Inflammatory macrophage treated with lipopolysaccharide for 1 hour (primary cell): ENCODE measurements at regions not wholly inside any gene's neighbourhood (a gene's known extent, or its start where the extent isn't known, plus 50 kb on each side); places are given as distances from the start of the nearest gene placed in this dataset.

Experiments used
- DNase-seq, 2 donors: peaks; one replicate each; pipeline ENCODE4 v3.0.0-alpha.2; 2020 to 2022

DNA sequence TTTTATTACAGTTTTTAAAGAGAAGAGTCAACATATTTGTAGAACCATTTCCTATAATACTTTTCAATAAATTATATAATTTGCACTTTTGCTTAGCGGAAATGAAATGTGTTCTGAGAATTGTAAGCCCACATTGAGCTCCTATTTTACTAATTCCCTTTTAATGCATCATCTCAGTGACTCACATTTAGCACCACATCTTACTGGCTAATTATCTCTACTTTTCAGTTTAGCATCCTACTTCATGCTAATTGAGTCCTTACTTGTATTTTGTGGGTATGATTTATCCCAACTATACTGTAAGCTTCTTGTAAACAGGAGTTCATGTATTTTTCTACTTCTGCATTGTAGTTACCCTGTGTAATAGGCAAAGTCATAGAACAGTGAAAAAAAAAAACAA is 67.5 kb downstream of the TMX1 start:
- no peak for DNase-seq

GRCh38 chr14:51308866-51309265 is 68.8 kb downstream of the TMX1 start:
- no peak for DNase-seq

GRCh38 chr14:51310505-51310944 is 70.5 kb downstream of the TMX1 start:
- no peak for DNase-seq

DNA sequence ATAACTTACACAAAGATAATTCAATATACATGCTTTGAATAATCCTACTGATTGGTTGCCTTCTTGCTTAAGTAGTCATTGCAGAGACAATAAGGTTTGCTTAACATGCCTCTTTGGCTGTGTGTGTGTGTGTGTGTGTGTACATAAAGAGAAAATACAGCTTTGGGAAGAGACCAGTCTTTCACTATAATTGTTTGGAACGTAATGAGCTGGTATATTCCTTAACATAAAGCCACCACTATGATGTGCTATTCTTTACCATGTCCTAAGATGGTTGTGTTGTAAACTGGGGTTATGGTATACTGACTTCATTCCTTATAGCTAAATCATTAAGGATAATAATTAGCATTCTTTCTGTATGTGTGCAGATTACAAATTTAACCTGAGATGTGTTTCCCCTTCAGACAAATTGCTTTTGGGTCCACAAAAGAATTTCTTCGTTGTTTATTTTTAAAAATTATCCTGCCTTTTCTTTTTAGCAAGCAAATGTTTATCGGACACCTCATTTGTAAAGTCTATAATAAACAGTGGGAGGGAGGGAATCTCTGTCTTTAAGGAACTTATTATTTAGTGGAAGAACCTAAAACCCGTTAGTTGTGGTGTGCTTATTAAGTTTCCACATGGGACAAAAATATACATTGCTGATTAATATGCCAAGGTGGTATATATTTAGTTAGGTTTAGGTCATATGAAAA is 74.4 kb downstream of the TMX1 start:
- no peak for DNase-seq

DNA sequence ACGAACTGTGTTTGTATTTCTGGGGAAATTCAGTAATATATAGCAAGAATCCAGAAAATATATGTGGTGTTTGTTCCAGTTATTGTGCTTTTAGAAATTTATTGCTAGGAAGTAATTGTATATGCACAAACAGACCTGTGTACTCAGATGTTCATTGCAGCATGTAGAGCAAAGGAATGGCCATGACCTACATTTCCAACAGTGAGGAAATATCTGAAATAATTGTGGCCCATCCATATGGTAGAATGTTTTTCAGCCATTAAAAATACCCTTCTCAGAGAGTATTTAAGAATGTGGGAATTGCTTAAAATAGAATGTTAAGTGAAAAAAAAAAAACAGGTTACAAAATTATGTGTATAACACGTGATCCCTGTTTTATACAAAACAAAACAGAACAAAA is 77.3 kb downstream of the TMX1 start:
- no peak for DNase-seq

- DNase-seq = no peak
Observed at GRCh38 chr14:51318813-51319597, 79.0 kb downstream of the TMX1 start.

GRCh38 chr14:51321036-51321435 is 81.0 kb downstream of the TMX1 start:
- no peak for DNase-seq

GRCh38 chr14:51323492-51323891 is 83.4 kb downstream of the TMX1 start:
- no peak for DNase-seq

DNA sequence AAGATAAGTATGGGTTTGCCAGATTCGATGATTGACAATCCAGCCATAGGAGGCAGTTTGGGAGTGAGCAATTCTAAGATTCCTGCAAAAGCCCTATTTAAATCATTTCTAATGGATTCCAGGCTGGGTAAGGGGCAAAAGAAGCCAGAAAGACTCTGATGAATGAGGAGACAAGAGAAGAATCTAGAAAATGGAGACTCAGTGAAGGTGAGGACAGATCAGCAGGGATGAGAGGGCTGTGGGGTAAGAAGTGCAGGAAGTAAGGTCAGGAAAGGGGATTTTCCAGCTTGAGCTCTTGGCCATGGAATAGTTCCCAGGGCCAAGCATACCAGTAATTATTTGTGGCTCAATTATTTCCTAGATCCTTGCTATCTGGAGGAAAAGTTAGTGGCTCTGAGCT is 87.3 kb downstream of the TMX1 start:
- no peak for DNase-seq

- DNase-seq = no peak
Observed at GRCh38 chr14:51328064-51328771, 88.2 kb downstream of the TMX1 start.

GRCh38 chr14:51328772-51329353 is 88.8 kb downstream of the TMX1 start:
- no peak for DNase-seq

GRCh38 chr14:51331486-51332367 is 91.7 kb downstream of the TMX1 start:
- DNase-seq = no peak

- no peak for DNase-seq
Observed at GRCh38 chr14:51333299-51333698, 93.3 kb downstream of the TMX1 start.

- no peak for DNase-seq
Observed at GRCh38 chr14:51333901-51334521, 94.0 kb downstream of the TMX1 start.

DNA sequence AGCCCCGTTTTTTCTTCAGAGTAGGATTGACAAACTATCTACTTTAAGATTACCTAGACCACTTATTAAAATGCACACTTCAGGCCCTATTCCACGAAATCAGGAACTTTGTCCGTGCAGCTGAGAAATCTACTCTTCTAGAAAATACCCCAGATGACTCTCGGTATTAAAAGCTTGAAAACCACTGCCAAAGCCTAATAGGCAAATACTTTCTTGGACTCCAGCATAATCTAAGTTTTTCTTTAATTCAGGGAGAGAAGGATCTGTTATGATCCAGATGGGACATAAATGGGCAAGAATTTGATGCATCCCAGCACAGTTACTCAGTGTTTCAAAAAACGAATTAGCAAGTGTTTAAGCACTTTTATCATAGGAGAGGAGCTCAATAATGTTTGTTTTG is 94.5 kb downstream of the TMX1 start:
- no peak for DNase-seq

- DNase-seq = no peak
Observed at GRCh38 chr14:51335531-51335930, 95.5 kb downstream of the TMX1 start.

- DNase-seq = no peak
Observed at GRCh38 chr14:51335961-51336723, 96.1 kb downstream of the TMX1 start.

DNA sequence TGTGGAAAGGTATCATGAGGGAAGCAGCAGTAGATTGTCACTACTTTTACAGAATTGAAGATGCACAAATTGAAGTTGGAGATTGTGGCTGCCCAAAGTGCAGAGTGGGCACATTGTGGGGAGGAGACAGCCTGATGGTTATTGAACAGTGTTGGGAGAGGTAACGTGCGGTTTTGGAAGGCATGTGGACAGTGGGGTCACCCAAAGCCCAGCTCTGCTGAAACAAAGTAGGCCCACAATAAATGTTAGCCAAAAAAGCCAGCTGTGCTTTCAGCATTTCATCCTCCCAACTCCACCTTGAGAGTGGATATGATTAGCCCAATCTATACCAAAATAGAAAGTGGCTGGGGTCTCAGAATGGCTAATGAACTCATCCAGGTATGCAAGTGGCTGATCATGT is 96.7 kb downstream of the TMX1 start:
- no peak for DNase-seq

GRCh38 chr14:51337520-51337919 is 97.5 kb downstream of the TMX1 start:
- DNase-seq = no peak

GRCh38 chr14:51341338-51341737 is 101.3 kb downstream of the TMX1 start:
- no peak for DNase-seq

DNA sequence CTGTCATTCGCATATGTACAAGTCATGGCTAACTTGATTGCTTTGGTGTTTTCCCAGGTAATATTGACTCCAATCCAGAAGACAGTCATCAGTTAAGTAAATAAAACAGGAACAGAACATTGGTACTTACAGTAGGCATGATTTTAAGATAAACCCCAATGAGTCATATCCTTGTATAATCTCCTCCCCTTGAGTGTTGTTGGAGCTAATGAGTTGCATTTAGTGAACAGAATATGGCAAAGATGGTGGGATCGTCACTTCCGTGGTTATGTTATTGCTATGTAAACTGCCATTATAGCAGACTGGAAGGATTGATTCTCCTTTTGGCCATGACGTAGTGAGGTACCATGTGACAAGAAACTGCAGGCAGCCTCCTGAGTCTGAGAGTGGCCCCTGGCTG is 102.2 kb downstream of the TMX1 start:
- DNase-seq = no peak
